Fibroblast of lung (primary cell): ENCODE measurements at regions not wholly inside any gene's neighbourhood (a gene's known extent, or its start where the extent isn't known, plus 50 kb on each side); places are given as distances from the start of the nearest gene placed in this dataset.

Experiments
- DNase-seq, 2 donors: peaks; one replicate each; pipeline versions ENCODE4 v3.0.0 to v3.0.0-alpha.2; 2010; ENCODE audit warnings: low read depth in 2 of 2
- H2AFZ ChIP-seq: 2 replicates; pipeline ENCODE4 v1.5.1; 2012; ENCODE audit warnings: low read length, control low read depth, inconsistent platforms
- H3K27ac ChIP-seq: 2 replicates; pipeline ENCODE4 v1.5.1; 2011; ENCODE audit warnings: low read length, control low read depth; ENCODE audit not compliant: insufficient read depth
- H3K27me3 ChIP-seq: 2 replicates; pipeline ENCODE4 v1.5.1; 2011; ENCODE audit warnings: mild to moderate bottlenecking, low read length; ENCODE audit not compliant: control insufficient read depth, insufficient read depth
- H3K36me3 ChIP-seq: 2 replicates; pipeline ENCODE4 v1.5.1; 2011; ENCODE audit warnings: low read length; ENCODE audit not compliant: control insufficient read depth, insufficient read depth
- H3K4me1 ChIP-seq: 2 replicates; pipeline ENCODE4 v1.5.1; 2011; ENCODE audit warnings: low read length; ENCODE audit not compliant: control insufficient read depth, insufficient read depth; ENCODE audit errors: extremely low read depth
- H3K4me2 ChIP-seq: 2 replicates; pipeline ENCODE4 v1.5.1; 2011; ENCODE audit warnings: low read length, control low read depth; ENCODE audit not compliant: insufficient read depth; ENCODE audit errors: extremely low read depth
- H3K4me3 ChIP-seq, 4 experiments: fragments of 200-600 bp in 1 of 4; sonication (generic) in 1 of 4; replicated peaks in 1 of 4; 2 replicates each; pipeline ENCODE4 v1.5.1; 2011 to 2016; ENCODE audit warnings: low read length in 4 of 4, low read depth in 3 of 4, mild to moderate bottlenecking in 3 of 4, control low read depth in 2 of 4, inconsistent platforms in 1 of 4, mixed read lengths in 1 of 4; ENCODE audit not compliant: insufficient read depth in 1 of 4; ENCODE audit errors: control extremely low read depth in 1 of 4
- H3K79me2 ChIP-seq: 2 replicates; pipeline ENCODE4 v1.5.1; 2012; ENCODE audit warnings: mild to moderate bottlenecking, low read length, inconsistent platforms; ENCODE audit not compliant: control insufficient read depth, insufficient read depth
- H3K9ac ChIP-seq: 2 replicates; pipeline ENCODE4 v1.5.1; 2011; ENCODE audit warnings: mild to moderate bottlenecking, low read length, control low read depth; ENCODE audit not compliant: insufficient read depth
- H3K9me3 ChIP-seq: 2 replicates; pipeline ENCODE4 v1.5.1; 2012; ENCODE audit warnings: low read depth, low read length; ENCODE audit not compliant: control insufficient read depth, insufficient read depth
- H4K20me1 ChIP-seq: 2 replicates; pipeline ENCODE4 v1.5.1; 2011; ENCODE audit warnings: low read length; ENCODE audit not compliant: control insufficient read depth, insufficient read depth; ENCODE audit errors: extremely low read depth
- CTCF ChIP-seq, 2 donors: IDR thresholded peaks in 1 of 2; conservative IDR thresholded peaks in 1 of 2; 1 replicate in 1 of 2; 2 replicates in 1 of 2; pipeline ENCODE4 v1.5.1; 2011 to 2012; ENCODE audit warnings: low read length in 2 of 2, control low read depth in 1 of 2, inconsistent platforms in 1 of 2, low read depth in 1 of 2, mild to moderate bottlenecking in 1 of 2
- EZH2 ChIP-seq: IDR thresholded peaks from 2 replicates; pipeline ENCODE4 v1.5.1; 2012; ENCODE audit warnings: low read length, control low read depth, mild to moderate bottlenecking; ENCODE audit errors: missing control alignments

- Histone ChIP-seq H3K4me3 (no peak overlapping the region), H3K79me2 (no peaks in the 10 kb centered on the region), H3K27me3 (no peaks in the 10 kb centered on the region), H3K36me3 (no peaks in the 10 kb centered on the region), H3K9ac (no peak overlapping the region), H2AFZ (no peak overlapping the region), H3K27ac (peak overlapping the region; percentile 20), H3K4me1 (peaks cover 3% of the 10 kb centered on the region), H3K4me2 (no peak overlapping the region), H3K9me3 (no peaks in the 10 kb centered on the region), H4K20me1 (no peaks in the 10 kb centered on the region)
- peak; percentile 48 to 79 for DNase-seq
- TF ChIP-seq EZH2 (no peak), CTCF (conservative IDR thresholded peaks at IDR 0.05 in 1 of 2, IDR thresholded peaks at IDR 0.05 in 1 of 2; ENCODE audit: low read depth in 1 of 2, low read length in 2 of 2) (no peak)
Observed at GRCh38 chr1:94672934-94673333, 131.4 kb upstream of the F3 start.

GRCh38 chr1:94672001-94672400 is 130.4 kb upstream of the F3 start:
- TF ChIP-seq EZH2 = no peak
- TF ChIP-seq CTCF (conservative IDR thresholded peaks at IDR 0.05 in 1 of 2, IDR thresholded peaks at IDR 0.05 in 1 of 2; ENCODE audit: low read depth in 1 of 2, low read length in 2 of 2) = no peak

GRCh38 chr1:94670273-94670672 is 128.7 kb upstream of the F3 start:
- Histone ChIP-seq H3K27me3 (no peaks in the 10 kb centered on the region), H3K9me3 (no peaks in the 10 kb centered on the region), H3K36me3 (no peaks in the 10 kb centered on the region), H3K4me2 (no peak overlapping the region), H3K27ac (no peak overlapping the region), H4K20me1 (no peaks in the 10 kb centered on the region), H3K79me2 (no peaks in the 10 kb centered on the region), H3K4me1 (peaks cover 3% of the 10 kb centered on the region), H2AFZ (no peak overlapping the region), H3K4me3 (no peak overlapping the region), H3K9ac (no peak overlapping the region)
- DNase-seq = no peak
- TF ChIP-seq EZH2 (no peak), CTCF (conservative IDR thresholded peaks at IDR 0.05 in 1 of 2, IDR thresholded peaks at IDR 0.05 in 1 of 2; ENCODE audit: low read depth in 1 of 2, low read length in 2 of 2) (no peak)

More at GRCh38 chr1:94672001-94672400, 130.4 kb upstream of the F3 start:
- Histone ChIP-seq H3K36me3 (no peaks in the 10 kb centered on the region), H3K9ac (no peak overlapping the region), H3K27ac (peak overlapping the region; percentile 27), H3K4me1 (peaks cover 3% of the 10 kb centered on the region), H3K79me2 (no peaks in the 10 kb centered on the region), H3K4me3 (no peak overlapping the region), H2AFZ (no peak overlapping the region), H3K27me3 (no peaks in the 10 kb centered on the region), H4K20me1 (no peaks in the 10 kb centered on the region), H3K9me3 (no peaks in the 10 kb centered on the region), H3K4me2 (no peak overlapping the region)
- DNase-seq = peak in 1 of 2 donors; percentile 79
